Mesendoderm (in vitro differentiated cells): ENCODE measurements at regions not wholly inside any gene's neighbourhood (a gene's known extent, or its start where the extent isn't known, plus 50 kb on each side); places are given as distances from the start of the nearest gene placed in this dataset.

Experiments
- DNase-seq: peaks from one replicate; pipeline ENCODE4 v3.0.0; 2013
- H2AK5ac ChIP-seq: 2 replicates; pipeline ENCODE4 v1.6.1; 2013; ENCODE audit warnings: low read length, inconsistent platforms
- H2BK120ac ChIP-seq: 2 replicates; pipeline ENCODE4 v1.6.1; 2013; ENCODE audit warnings: low read depth, mild to moderate bottlenecking, low read length, moderate library complexity, mixed read lengths
- H2BK15ac ChIP-seq: replicated peaks from 2 replicates; pipeline ENCODE4 v1.6.1; 2013; ENCODE audit warnings: low read depth, mild to moderate bottlenecking, moderate library complexity
- H2BK5ac ChIP-seq: 2 replicates; pipeline ENCODE4 v1.6.1; 2013; ENCODE audit warnings: low read length, inconsistent platforms
- H3K18ac ChIP-seq: 2 replicates; pipeline ENCODE4 v1.6.1; 2013; ENCODE audit warnings: mild to moderate bottlenecking, low read length, mixed read lengths
- H3K23ac ChIP-seq: one replicate; pipeline ENCODE4 v1.6.1; 2013; ENCODE audit warnings: low read length
- H3K27ac ChIP-seq: 2 replicates; pipeline ENCODE4 v1.5.1; 2013; ENCODE audit warnings: low read depth, mild to moderate bottlenecking, inconsistent platforms, low read length, moderate library complexity
- H3K27me3 ChIP-seq: 2 replicates; pipeline ENCODE4 v1.6.1; 2013; ENCODE audit warnings: low read length, control low read depth, mild to moderate bottlenecking, inconsistent platforms; ENCODE audit not compliant: insufficient read depth, poor library complexity
- H3K36me3 ChIP-seq: 2 replicates; pipeline ENCODE4 v1.6.1; 2013; ENCODE audit warnings: low read length, inconsistent platforms; ENCODE audit not compliant: control insufficient read depth, insufficient read depth
- H3K4ac ChIP-seq: one replicate; pipeline ENCODE4 v1.6.1; 2013; ENCODE audit warnings: low read depth, mild to moderate bottlenecking, low read length, moderate library complexity
- H3K4me1 ChIP-seq: 2 replicates; pipeline ENCODE4 v1.6.1; 2013; ENCODE audit warnings: low read depth, low read length, inconsistent platforms; ENCODE audit not compliant: control insufficient read depth
- H3K4me2 ChIP-seq: 2 replicates; pipeline ENCODE4 v1.6.1; 2013; ENCODE audit warnings: low read length
- H3K4me3 ChIP-seq: 2 replicates; pipeline ENCODE4 v1.5.1; 2013; ENCODE audit warnings: mild to moderate bottlenecking, low read length
- H3K56ac ChIP-seq: one replicate; pipeline ENCODE4 v1.6.1; 2013; ENCODE audit warnings: low read length
- H3K79me1 ChIP-seq: 2 replicates; pipeline ENCODE4 v1.6.1; 2013; ENCODE audit warnings: low read length, inconsistent platforms
- H3K79me2 ChIP-seq: 2 replicates; pipeline ENCODE4 v1.6.1; 2013; ENCODE audit warnings: mild to moderate bottlenecking, low read length; ENCODE audit not compliant: control insufficient read depth, insufficient read depth
- H3K9ac ChIP-seq: 2 replicates; pipeline ENCODE4 v1.6.1; 2013; ENCODE audit warnings: low read length, inconsistent platforms
- H4K5ac ChIP-seq: one replicate; pipeline ENCODE4 v1.6.1; 2013; ENCODE audit warnings: low read length
- H4K8ac ChIP-seq: one replicate; pipeline ENCODE4 v1.6.1; 2013; ENCODE audit warnings: low read depth, mild to moderate bottlenecking, control low read depth, low read length, moderate library complexity
- WGBS: extraction: QIAGEN DNeasy Blood & Tissue Kit; methylation state at CpG from one replicate; pipeline ENCODE4 v1.1.7; 2013; ENCODE audit warnings: low lambda C conversion rate, missing lambda C conversion rate; ENCODE audit not compliant: insufficient coverage; ENCODE audit errors: extremely low coverage; 5-methylcytosine and 5-hydroxymethylcytosine counted together

GRCh38 chr4:187335339-187335738 is 611.7 kb upstream of the FAT1 start:
- H4K5ac ChIP-seq = no peak overlapping the region
- H3K27ac ChIP-seq = no peak overlapping the region
- no peak overlapping the region for H2BK5ac ChIP-seq
- DNase-seq = no peak
- H3K27me3 ChIP-seq = no peaks in the 10 kb centered on the region
- no peak overlapping the region for H3K4me2 ChIP-seq
- H2BK120ac ChIP-seq = no peak overlapping the region
- no peak overlapping the region for H3K18ac ChIP-seq
- H3K9ac ChIP-seq = no peak overlapping the region
- no CpG with 5 or more reads among the region's 13 CpGs for WGBS
- H3K4me1 ChIP-seq = no peaks in the 10 kb centered on the region
- H3K79me2 ChIP-seq = no peaks in the 10 kb centered on the region
- no peak overlapping the region for H4K8ac ChIP-seq
- no peak overlapping the region for H3K4ac ChIP-seq
- no peaks in the 10 kb centered on the region for H3K79me1 ChIP-seq
- no peaks in the 10 kb centered on the region for H3K36me3 ChIP-seq
- no peak overlapping the region for H2BK15ac ChIP-seq
- H3K4me3 ChIP-seq = no peak overlapping the region
- no peak overlapping the region for H2AK5ac ChIP-seq
- no peak overlapping the region for H3K23ac ChIP-seq
- no peak overlapping the region for H3K56ac ChIP-seq

GRCh38 chr4:187354740-187355139 is 631.1 kb upstream of the FAT1 start:
- H3K79me1 ChIP-seq = no peaks in the 10 kb centered on the region
- H3K4me3 ChIP-seq = no peak overlapping the region
- no peak overlapping the region for H3K23ac ChIP-seq
- no peaks in the 10 kb centered on the region for H3K36me3 ChIP-seq
- H3K27ac ChIP-seq = no peak overlapping the region
- H4K8ac ChIP-seq = no peak overlapping the region
- H2BK15ac ChIP-seq = no peak overlapping the region
- H3K9ac ChIP-seq = no peak overlapping the region
- WGBS = no CpG with 5 or more reads among the region's 3 CpGs
- no peak for DNase-seq
- no peaks in the 10 kb centered on the region for H3K79me2 ChIP-seq
- H3K18ac ChIP-seq = no peak overlapping the region
- no peak overlapping the region for H2BK120ac ChIP-seq
- no peak overlapping the region for H3K4me2 ChIP-seq
- H3K56ac ChIP-seq = no peak overlapping the region
- no peak overlapping the region for H4K5ac ChIP-seq
- H2BK5ac ChIP-seq = no peak overlapping the region
- H3K27me3 ChIP-seq = no peaks in the 10 kb centered on the region
- H2AK5ac ChIP-seq = no peak overlapping the region
- H3K4ac ChIP-seq = no peak overlapping the region
- H3K4me1 ChIP-seq = no peaks in the 10 kb centered on the region

- Histone ChIP-seq H3K36me3 (no peaks in the 10 kb centered on the region), H3K4ac (no peak overlapping the region), H3K4me1 (no peaks in the 10 kb centered on the region), H2BK120ac (no peak overlapping the region), H3K9ac (no peak overlapping the region), H4K5ac (no peak overlapping the region), H4K8ac (no peak overlapping the region), H3K4me2 (no peak overlapping the region), H3K79me2 (no peaks in the 10 kb centered on the region), H3K79me1 (no peaks in the 10 kb centered on the region), H3K27me3 (no peaks in the 10 kb centered on the region), H2BK15ac (no peak overlapping the region), H2AK5ac (no peak overlapping the region), H3K56ac (no peak overlapping the region), H3K23ac (no peak overlapping the region), H3K4me3 (no peak overlapping the region), H3K27ac (no peak overlapping the region), H2BK5ac (no peak overlapping the region), H3K18ac (no peak overlapping the region)
- no CpG with 5 or more reads among the region's 1 CpG for WGBS
- DNase-seq = no peak
Measured at GRCh38 chr4:187357045-187357643, 633.5 kb upstream of the FAT1 start.

GRCh38 chr4:187357821-187358220 is 634.2 kb upstream of the FAT1 start:
- no peaks in the 10 kb centered on the region for H3K27me3 ChIP-seq
- no peak overlapping the region for H3K23ac ChIP-seq
- H3K27ac ChIP-seq = no peak overlapping the region
- no peak overlapping the region for H3K56ac ChIP-seq
- H3K79me2 ChIP-seq = no peaks in the 10 kb centered on the region
- H3K18ac ChIP-seq = no peak overlapping the region
- H3K4me3 ChIP-seq = no peak overlapping the region
- no peak overlapping the region for H3K4ac ChIP-seq
- H2BK15ac ChIP-seq = no peak overlapping the region
- H3K9ac ChIP-seq = no peak overlapping the region
- H3K4me2 ChIP-seq = no peak overlapping the region
- no peak overlapping the region for H4K8ac ChIP-seq
- no peaks in the 10 kb centered on the region for H3K36me3 ChIP-seq
- no CpG with 5 or more reads among the region's 4 CpGs for WGBS
- no peaks in the 10 kb centered on the region for H3K4me1 ChIP-seq
- H4K5ac ChIP-seq = no peak overlapping the region
- H2AK5ac ChIP-seq = no peak overlapping the region
- H2BK120ac ChIP-seq = no peak overlapping the region
- DNase-seq = no peak
- no peaks in the 10 kb centered on the region for H3K79me1 ChIP-seq
- H2BK5ac ChIP-seq = no peak overlapping the region

- no peak overlapping the region for H3K23ac ChIP-seq
- H4K8ac ChIP-seq = no peak overlapping the region
- no peaks in the 10 kb centered on the region for H3K79me2 ChIP-seq
- H3K4me2 ChIP-seq = no peak overlapping the region
- WGBS = no CpG with 5 or more reads among the region's 31 CpGs
- H4K5ac ChIP-seq = no peak overlapping the region
- H2BK15ac ChIP-seq = no peak overlapping the region
- no peak overlapping the region for H2AK5ac ChIP-seq
- H3K36me3 ChIP-seq = no peaks in the 10 kb centered on the region
- no peak overlapping the region for H3K56ac ChIP-seq
- H3K9ac ChIP-seq = no peak overlapping the region
- no peak overlapping the region for H2BK120ac ChIP-seq
- H3K4ac ChIP-seq = no peak overlapping the region
- H3K27me3 ChIP-seq = no peaks in the 10 kb centered on the region
- no peak overlapping the region for H2BK5ac ChIP-seq
- H3K27ac ChIP-seq = no peak overlapping the region
- no peak overlapping the region for H3K18ac ChIP-seq
- H3K4me1 ChIP-seq = no peaks in the 10 kb centered on the region
- DNase-seq = no peak
- H3K79me1 ChIP-seq = no peaks in the 10 kb centered on the region
- no peak overlapping the region for H3K4me3 ChIP-seq
Measured at GRCh38 chr4:187362937-187363857, 632.4 kb upstream of the ZFP42 start.
